ENCODE measurements at regions not wholly inside any gene's neighbourhood (a gene's known extent, or its start where the extent isn't known, plus 50 kb on each side); places are given as distances from the start of the nearest gene placed in this dataset.

- in situ Hi-C loops (cut with MboI; ENCODE audit: low pct_unique_long_range_greater_than_20kb in 2 of 9, low sequenced_read_pairs in 9 of 9, unreplicated experiment in 9 of 9): no loop called here
- WGBS, 10 experiments: 0 to 83% (median 67%) methylated on average over 1 to 3 of the region's 3 CpGs; no CpG with 5 or more reads in 1 of the 10 experiments
- Histone ChIP-seq H3K4me3 (no peak overlapping the region), H3K4me1 (replicated peaks in 1 of 2) (no peaks in the 10 kb centered on the region), H3K27ac (no peak overlapping the region)
- no peak for ATAC-seq (replicated peaks in 6 of 8)
Observed at GRCh38 chr6:50653253-50653652, 60.1 kb upstream of the TFAP2D start.

GRCh38 chr6:50654155-50654554, 59.2 kb upstream of the TFAP2D start:
- no peak overlapping the region for H3K4me3 ChIP-seq
- in situ Hi-C loops (cut with MboI; ENCODE audit: low pct_unique_long_range_greater_than_20kb in 2 of 9, low sequenced_read_pairs in 9 of 9, unreplicated experiment in 9 of 9): no loop called here
- no peak overlapping the region for H3K27ac ChIP-seq
- ATAC-seq (replicated peaks in 6 of 8): no peak
- WGBS, 10 experiments: 6 to 100% (median 88%) methylated on average over 2 of the region's 2 CpGs; no CpG with 5 or more reads in 4 of the 10 experiments
- H3K4me1 ChIP-seq (replicated peaks in 1 of 2): no peaks in the 10 kb centered on the region

DNA sequence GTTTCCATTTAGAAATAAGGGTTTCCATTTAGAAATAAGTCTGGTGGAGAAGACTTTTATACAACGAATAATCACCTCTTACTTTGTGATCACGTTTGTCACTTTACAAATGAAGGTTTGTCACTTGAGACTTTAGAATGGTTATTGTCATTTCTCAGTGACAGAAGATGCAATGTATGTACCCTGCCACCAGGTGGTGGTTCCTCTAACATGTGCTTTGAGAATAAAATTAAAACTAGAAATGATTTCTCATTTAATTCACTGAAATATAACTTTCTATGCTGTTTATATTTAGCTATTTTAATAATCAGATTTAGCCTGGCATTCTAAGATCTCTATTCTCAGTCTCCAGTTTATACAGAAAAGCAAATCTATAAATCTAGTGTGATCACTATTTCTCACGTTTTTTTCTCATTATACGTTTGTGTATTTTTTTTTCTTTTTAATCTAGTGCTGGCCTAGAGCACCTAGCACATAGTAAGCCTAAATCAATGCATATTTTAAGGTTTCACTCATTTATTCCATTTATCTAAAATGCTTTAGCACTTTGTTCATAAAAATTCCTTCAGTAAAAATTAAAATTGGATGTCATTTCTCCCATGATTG, 57.4 kb upstream of the TFAP2D start:
- no peaks in the 10 kb centered on the region for H3K4me1 ChIP-seq (replicated peaks in 1 of 2)
- WGBS, 10 experiments: 0 to 86% (median 36%) methylated on average over 1 to 4 of the region's 4 CpGs
- H3K4me3 ChIP-seq: no peak overlapping the region
- no peak overlapping the region for H3K27ac ChIP-seq
- ATAC-seq (replicated peaks in 6 of 8): no peak
- in situ Hi-C loops (cut with MboI; ENCODE audit: low pct_unique_long_range_greater_than_20kb in 2 of 9, low sequenced_read_pairs in 9 of 9, unreplicated experiment in 9 of 9): no loop called here

DNA sequence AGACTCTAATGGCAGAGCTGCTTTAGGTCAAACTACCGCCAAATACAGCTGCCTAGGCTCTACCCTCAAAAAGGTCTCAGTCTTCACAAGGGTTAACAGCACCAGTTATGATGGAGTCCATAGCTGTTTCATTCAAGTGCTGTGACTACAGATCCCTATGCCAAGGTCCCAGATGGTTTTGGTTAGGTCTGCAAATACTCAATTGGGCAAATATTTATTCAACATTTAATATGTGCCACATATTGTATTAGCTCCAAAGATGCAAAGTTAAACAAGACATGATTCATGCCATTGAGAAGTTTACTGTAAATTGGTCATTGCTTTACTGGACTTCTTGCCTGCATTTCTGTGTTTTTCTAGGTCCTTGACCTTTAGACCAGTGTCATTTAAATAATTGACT, 55.8 kb upstream of the TFAP2D start:
- in situ Hi-C loops (cut with MboI; ENCODE audit: low pct_unique_long_range_greater_than_20kb in 2 of 9, low sequenced_read_pairs in 9 of 9, unreplicated experiment in 9 of 9): no loop called here
- H3K4me1 ChIP-seq (replicated peaks in 1 of 2): no peaks in the 10 kb centered on the region
- WGBS, 10 experiments: 14 to 100% (median 100%) methylated on average over 1 of the region's 1 CpG; no CpG with 5 or more reads in 5 of the 10 experiments
- no peak overlapping the region for H3K4me3 ChIP-seq
- no peak overlapping the region for H3K27ac ChIP-seq
- ATAC-seq (replicated peaks in 6 of 8): no peak

DNA sequence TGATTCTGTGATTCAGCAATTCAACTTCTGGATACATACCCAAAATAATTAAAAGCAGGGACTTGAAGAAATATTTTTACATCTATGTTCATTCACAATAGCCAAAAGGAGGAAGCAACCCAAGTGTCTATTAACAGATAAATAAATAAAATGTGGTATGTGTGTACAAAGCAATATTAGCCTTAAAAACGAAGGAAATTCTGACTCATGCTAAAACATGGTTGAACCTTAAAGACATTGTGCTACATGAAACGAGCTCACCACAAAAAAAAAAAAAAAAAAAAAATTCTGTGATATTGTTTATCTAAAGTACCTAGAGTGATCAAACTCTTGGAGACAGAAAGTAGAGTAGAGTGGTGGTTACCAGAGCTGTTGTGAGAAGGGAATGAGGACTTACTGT, 54.8 kb upstream of the TFAP2D start:
- no peak for ATAC-seq (replicated peaks in 6 of 8)
- WGBS, 10 experiments: 0 to 70% (median 19%) methylated on average over 2 of the region's 2 CpGs; no CpG with 5 or more reads in 1 of the 10 experiments
- no peak overlapping the region for H3K4me3 ChIP-seq
- H3K4me1 ChIP-seq (replicated peaks in 1 of 2): no peaks in the 10 kb centered on the region
- in situ Hi-C loops (cut with MboI; ENCODE audit: low pct_unique_long_range_greater_than_20kb in 2 of 9, low sequenced_read_pairs in 9 of 9, unreplicated experiment in 9 of 9): no loop called here
- H3K27ac ChIP-seq: no peak overlapping the region

GRCh38 chr6:50661636-50662035, 51.7 kb upstream of the TFAP2D start:
- ATAC-seq (replicated peaks in 6 of 8): no peak
- 0 to 90% (median 24%) methylated on average over 1 of the region's 1 CpG; no CpG with 5 or more reads in 2 of the 10 experiments for WGBS, 10 experiments
- Histone ChIP-seq H3K4me1 (replicated peaks in 1 of 2) (no peaks in the 10 kb centered on the region), H3K4me3 (no peak overlapping the region), H3K27ac (no peak overlapping the region)
- in situ Hi-C loops (cut with MboI; ENCODE audit: low pct_unique_long_range_greater_than_20kb in 2 of 9, low sequenced_read_pairs in 9 of 9, unreplicated experiment in 9 of 9): no loop called here

All from motor neuron (in vitro differentiated cells).